ENCODE measurements at regions not wholly inside any gene's neighbourhood (a gene's known extent, or its start where the extent isn't known, plus 50 kb on each side); places are given as distances from the start of the nearest gene placed in this dataset.

- TF ChIP-seq, protein P1, sequence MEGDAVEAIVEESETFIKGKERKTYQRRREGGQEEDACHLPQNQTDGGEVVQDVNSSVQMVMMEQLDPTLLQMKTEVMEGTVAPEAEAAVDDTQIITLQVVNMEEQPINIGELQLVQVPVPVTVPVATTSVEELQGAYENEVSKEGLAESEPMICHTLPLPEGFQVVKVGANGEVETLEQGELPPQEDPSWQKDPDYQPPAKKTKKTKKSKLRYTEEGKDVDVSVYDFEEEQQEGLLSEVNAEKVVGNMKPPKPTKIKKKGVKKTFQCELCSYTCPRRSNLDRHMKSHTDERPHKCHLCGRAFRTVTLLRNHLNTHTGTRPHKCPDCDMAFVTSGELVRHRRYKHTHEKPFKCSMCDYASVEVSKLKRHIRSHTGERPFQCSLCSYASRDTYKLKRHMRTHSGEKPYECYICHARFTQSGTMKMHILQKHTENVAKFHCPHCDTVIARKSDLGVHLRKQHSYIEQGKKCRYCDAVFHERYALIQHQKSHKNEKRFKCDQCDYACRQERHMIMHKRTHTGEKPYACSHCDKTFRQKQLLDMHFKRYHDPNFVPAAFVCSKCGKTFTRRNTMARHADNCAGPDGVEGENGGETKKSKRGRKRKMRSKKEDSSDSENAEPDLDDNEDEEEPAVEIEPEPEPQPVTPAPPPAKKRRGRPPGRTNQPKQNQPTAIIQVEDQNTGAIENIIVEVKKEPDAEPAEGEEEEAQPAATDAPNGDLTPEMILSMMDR (IDR thresholded peaks at IDR 0.05), result no peak
- TF ChIP-seq POLR2A (IDR thresholded peaks at IDR 0.05) (no peak), POLR2AphosphoS5 (IDR thresholded peaks at IDR 0.05) (no peak)
These were observed 569.6 kb upstream of the ADGRL2 start for GRCh38 chr1:81230983-81231728.

All from breast epithelium (tissue), 3 donors.